ENCODE measurements at regions not wholly inside any gene's neighbourhood (a gene's known extent, or its start where the extent isn't known, plus 50 kb on each side); places are given as distances from the start of the nearest gene placed in this dataset.

GRCh38 chr18:8967573-8967972 is 134.9 kb upstream of the NDUFV2 start:
- H3K36me3 ChIP-seq (ENCODE audit: control insufficient read depth, insufficient read depth, low read length) = no peaks in the 10 kb centered on the region
- Mint-ChIP-seq H3K27ac (ENCODE audit: unreplicated experiment) (no peak overlapping the region), H3K4me1 (ENCODE audit: low read depth, unreplicated experiment) (peaks cover 18% of the 10 kb centered on the region), H3K4me3 (ENCODE audit: unreplicated experiment) (no peak overlapping the region), H3K36me3 (ENCODE audit: insufficient read depth, unreplicated experiment) (peaks cover 6% of the 10 kb centered on the region), H3K9me3 (ENCODE audit: unreplicated experiment) (peaks cover under 1% of the 10 kb centered on the region), H3K27me3 (ENCODE audit: insufficient read depth, unreplicated experiment) (no peaks in the 10 kb centered on the region)
- POLR2A ChIA-PET = no interaction called here
- no TSS peak for BruUV-seq (replicated peaks)
- TF ChIP-seq CTCF (IDR thresholded peaks at IDR 0.05; ENCODE audit: insufficient read depth in 1 of 2, low read depth in 1 of 2, low read length in 1 of 2, severe bottlenecking in 1 of 2, unreplicated experiment in 1 of 2) = no peak
- CTCF ChIA-PET = no interaction called here
- no peak overlapping the region for H3K4me3 ChIP-seq (ENCODE audit: low read depth, low read length)
- DNase-seq = no peak
- intact Hi-C loops (cut with micrococcal nuclease; ENCODE audit: unreplicated experiment) = no loop called here
- no peaks in the 10 kb centered on the region for H3K9me3 ChIP-seq
- no peaks in the 10 kb centered on the region for H3K27me3 ChIP-seq (replicated peaks; ENCODE audit: control insufficient read depth, insufficient read depth, low read length)
- peaks cover 18% of the 10 kb centered on the region for H3K4me1 ChIP-seq

GRCh38 chr18:8969639-8970390 is 132.7 kb upstream of the NDUFV2 start:
- Mint-ChIP-seq H3K27ac (ENCODE audit: unreplicated experiment) (no peak overlapping the region), H3K4me3 (ENCODE audit: unreplicated experiment) (no peak overlapping the region), H3K9me3 (ENCODE audit: unreplicated experiment) (peaks cover 10% of the 10 kb centered on the region), H3K4me1 (ENCODE audit: low read depth, unreplicated experiment) (peaks cover 6% of the 10 kb centered on the region), H3K27me3 (ENCODE audit: insufficient read depth, unreplicated experiment) (no peaks in the 10 kb centered on the region), H3K36me3 (ENCODE audit: insufficient read depth, unreplicated experiment) (peaks cover 5% of the 10 kb centered on the region)
- Histone ChIP-seq H3K9me3 (0 out of 2 replicates have a peak, but pooled peaks cover 5% of the 10 kb centered on the region), H3K36me3 (ENCODE audit: control insufficient read depth, insufficient read depth, low read length) (no peaks in the 10 kb centered on the region), H3K27me3 (replicated peaks; ENCODE audit: control insufficient read depth, insufficient read depth, low read length) (no peaks in the 10 kb centered on the region), H3K4me1 (peaks cover 10% of the 10 kb centered on the region; the same call in 1 of the 2 replicates), H3K4me3 (ENCODE audit: low read depth, low read length) (no peak overlapping the region)
- no TSS peak for BruUV-seq (replicated peaks)
- no peak for TF ChIP-seq CTCF (IDR thresholded peaks at IDR 0.05; ENCODE audit: insufficient read depth in 1 of 2, low read depth in 1 of 2, low read length in 1 of 2, severe bottlenecking in 1 of 2, unreplicated experiment in 1 of 2)
- ChIA-PET CTCF (no interaction called here), POLR2A (no interaction called here)
- no peak for DNase-seq
- intact Hi-C loops (cut with micrococcal nuclease; ENCODE audit: unreplicated experiment) = no loop called here

GRCh38 chr18:8970843-8971242 is 131.7 kb upstream of the NDUFV2 start:
- Mint-ChIP-seq H3K4me1 (ENCODE audit: low read depth, unreplicated experiment) (peaks cover 6% of the 10 kb centered on the region), H3K36me3 (ENCODE audit: insufficient read depth, unreplicated experiment) (peaks cover 5% of the 10 kb centered on the region), H3K27ac (ENCODE audit: unreplicated experiment) (peak overlapping the region; percentile 29), H3K27me3 (ENCODE audit: insufficient read depth, unreplicated experiment) (no peaks in the 10 kb centered on the region), H3K4me3 (ENCODE audit: unreplicated experiment) (no peak overlapping the region), H3K9me3 (ENCODE audit: unreplicated experiment) (peaks cover 10% of the 10 kb centered on the region)
- no peak for TF ChIP-seq CTCF (IDR thresholded peaks at IDR 0.05; ENCODE audit: insufficient read depth in 1 of 2, low read depth in 1 of 2, low read length in 1 of 2, severe bottlenecking in 1 of 2, unreplicated experiment in 1 of 2)
- Histone ChIP-seq H3K4me3 (ENCODE audit: low read depth, low read length) (no peak overlapping the region), H3K27me3 (replicated peaks; ENCODE audit: control insufficient read depth, insufficient read depth, low read length) (no peaks in the 10 kb centered on the region), H3K4me1 (peaks cover 10% of the 10 kb centered on the region; the same call in 1 of the 2 replicates), H3K36me3 (ENCODE audit: control insufficient read depth, insufficient read depth, low read length) (no peaks in the 10 kb centered on the region), H3K9me3 (peaks cover 5% of the 10 kb centered on the region; the same call in 1 of the 2 replicates)
- intact Hi-C loops (cut with micrococcal nuclease; ENCODE audit: unreplicated experiment) = no loop called here
- ChIA-PET POLR2A (no interaction called here), CTCF (interaction anchor here (1.2 kb wide), 1 partner anchor 13 kb away, joined by 4 read pairs; no protein-coding TSS in a partner anchor)
- BruUV-seq (replicated peaks) = no TSS peak
- no peak for DNase-seq
